CD4-positive, alpha-beta T cell (primary cell): ENCODE measurements at regions not wholly inside any gene's neighbourhood (a gene's known extent, or its start where the extent isn't known, plus 50 kb on each side); places are given as distances from the start of the nearest gene placed in this dataset.

ENCODE experiments used
- ATAC-seq: fragments of 200-7000 bp; cut with Tn5 transposase; one replicate; pipeline ENCODE4 v1.10.0; 2022; ENCODE audit warnings: mild to moderate bottlenecking; ENCODE audit not compliant: poor library complexity
- CTCF ChIA-PET: fragments of 350-600 bp; sonication (Branson Sonifier 250); formaldehyde crosslinking; loops from one replicate; lab custom pipeline; 2021; ENCODE audit warnings: antibody characterized with exemption, inconsistent platforms; lab: Charles Lee
- POLR2A ChIA-PET: fragments of 350-600 bp; sonication (Branson Sonifier 250); formaldehyde crosslinking; loops from one replicate; lab custom pipeline; 2021; ENCODE audit warnings: antibody characterized with exemption, inconsistent platforms; lab: Charles Lee
- DNase-seq, 14 experiments: peaks; one replicate each; pipeline ENCODE4 v3.0.0-alpha.2; 2013 to 2020; ENCODE audit warnings: mixed read lengths in 2 of 14
- H3K27ac ChIP-seq, 2 donors: one replicate each; pipeline versions ENCODE4 v1.5.1 to v1.7.0; 2013; ENCODE audit warnings: low read length in 2 of 2, low read depth in 1 of 2, mild to moderate bottlenecking in 1 of 2
- H3K27me3 ChIP-seq, 2 experiments: 1 replicate in 1 of 2; 2 replicates in 1 of 2; pipeline versions ENCODE4 v1.6.1 to v1.7.0; 2013; ENCODE audit warnings: low read length in 2 of 2, control low read depth in 1 of 2, mild to moderate bottlenecking in 1 of 2, moderate library complexity in 1 of 2; ENCODE audit not compliant: insufficient read depth in 2 of 2, control insufficient read depth in 1 of 2
- H3K36me3 ChIP-seq: one replicate; pipeline ENCODE4 v1.6.1; 2013; ENCODE audit warnings: low read length, control low read depth; ENCODE audit not compliant: insufficient read depth
- H3K4me1 ChIP-seq: one replicate; pipeline ENCODE4 v1.6.1; 2013; ENCODE audit warnings: low read length, control low read depth; ENCODE audit not compliant: insufficient read depth
- H3K4me3 ChIP-seq: one replicate; pipeline ENCODE4 v1.5.1; 2013; ENCODE audit warnings: mild to moderate bottlenecking, low read length, moderate library complexity
- H3K9me3 ChIP-seq, 2 experiments: 1 replicate in 1 of 2; 2 replicates in 1 of 2; pipeline versions ENCODE4 v1.6.1 to v1.7.0; 2013; ENCODE audit warnings: low read length in 2 of 2, mild to moderate bottlenecking in 2 of 2, control low read depth in 1 of 2, moderate library complexity in 1 of 2; ENCODE audit not compliant: control insufficient read depth in 1 of 2, insufficient read depth in 1 of 2
- H3K27ac Mint-ChIP-seq: one replicate; pipeline ENCODE4 v1.8.0; 2020; ENCODE audit warnings: mixed read lengths
- H3K27me3 Mint-ChIP-seq: one replicate; pipeline ENCODE4 v1.8.0; 2021; ENCODE audit warnings: mixed read lengths
- H3K36me3 Mint-ChIP-seq: one replicate; pipeline ENCODE4 v1.8.0; 2021; ENCODE audit warnings: low read depth, mixed read lengths
- H3K4me1 Mint-ChIP-seq: one replicate; pipeline ENCODE4 v1.8.0; 2021; ENCODE audit warnings: low read depth, mixed read lengths
- H3K4me3 Mint-ChIP-seq: one replicate; pipeline ENCODE4 v1.8.0; 2020; ENCODE audit warnings: mild to moderate bottlenecking, mixed read lengths
- H3K9me3 Mint-ChIP-seq: one replicate; pipeline ENCODE4 v1.8.0; 2020; ENCODE audit warnings: mixed read lengths
- CTCF ChIP-seq: fragments of 200-600 bp; IDR thresholded peaks from one replicate; pipeline ENCODE4 v1.8.0; 2022; ENCODE audit warnings: antibody characterized with exemption, mild to moderate bottlenecking
- intact Hi-C, 2 experiments: fragments of 100-400 bp; cut with DNase I in 1 of 2; cut with micrococcal nuclease in 1 of 2; formaldehyde crosslinking; loops; one replicate each; pipeline versions ENCODE4 v1.15.1 to v1.9.0; 2023 to 2025; cut with DNase I, micrococcal nuclease

- Histone ChIP-seq H3K36me3 (no peaks in the 10 kb centered on the region), H3K4me3 (no peak overlapping the region), H3K9me3 (peaks cover 0 to 3% of the 10 kb centered on the region in 2 experiments), H3K27me3 (no peaks in the 10 kb centered on the region), H3K27ac (no peak overlapping the region), H3K4me1 (no peaks in the 10 kb centered on the region)
- Mint-ChIP-seq H3K4me3 (no peak overlapping the region), H3K27ac (no peak overlapping the region), H3K4me1 (no peaks in the 10 kb centered on the region), H3K9me3 (no peaks in the 10 kb centered on the region), H3K27me3 (peaks cover 9% of the 10 kb centered on the region), H3K36me3 (no peaks in the 10 kb centered on the region)
- intact Hi-C loops: no loop called here
- TF ChIP-seq CTCF: no peak
- no peak for ATAC-seq
- POLR2A ChIA-PET: no interaction called here
- no peak for DNase-seq
- CTCF ChIA-PET: no interaction called here
Observed at GRCh38 chr16:16908077-16908476, 529.1 kb downstream of the NPIPA7 start.

- Mint-ChIP-seq H3K4me1 (no peaks in the 10 kb centered on the region), H3K4me3 (no peak overlapping the region), H3K27ac (no peak overlapping the region), H3K36me3 (no peaks in the 10 kb centered on the region), H3K27me3 (peaks cover 15% of the 10 kb centered on the region), H3K9me3 (no peaks in the 10 kb centered on the region)
- Histone ChIP-seq H3K9me3 (peaks cover 0 to 3% of the 10 kb centered on the region in 2 experiments), H3K36me3 (no peaks in the 10 kb centered on the region), H3K27me3 (no peaks in the 10 kb centered on the region), H3K4me3 (no peak overlapping the region), H3K27ac (no peak overlapping the region), H3K4me1 (no peaks in the 10 kb centered on the region)
- no peak for ATAC-seq
- intact Hi-C loops: no loop called here
- TF ChIP-seq CTCF: no peak
- POLR2A ChIA-PET: no interaction called here
- DNase-seq: no peak
- CTCF ChIA-PET: no interaction called here
Observed at GRCh38 chr16:16909126-16909525, 530.2 kb downstream of the NPIPA7 start.

GRCh38 chr16:16910666-16911065 lies 531.7 kb downstream of the NPIPA7 start:
- Histone ChIP-seq H3K27me3 (no peaks in the 10 kb centered on the region), H3K4me1 (no peaks in the 10 kb centered on the region), H3K9me3 (no peaks in the 10 kb centered on the region), H3K4me3 (no peak overlapping the region), H3K36me3 (no peaks in the 10 kb centered on the region), H3K27ac (no peak overlapping the region)
- CTCF ChIA-PET: no interaction called here
- intact Hi-C loops: no loop called here
- H3K4me1 Mint-ChIP-seq: no peaks in the 10 kb centered on the region
- TF ChIP-seq CTCF: no peak
- ATAC-seq (no peak), DNase-seq (no peak)
- peaks cover 21% of the 10 kb centered on the region for H3K27me3 Mint-ChIP-seq
- H3K27ac Mint-ChIP-seq: no peak overlapping the region
- no peaks in the 10 kb centered on the region for H3K9me3 Mint-ChIP-seq
- POLR2A ChIA-PET: no interaction called here
- no peak overlapping the region for H3K4me3 Mint-ChIP-seq
- H3K36me3 Mint-ChIP-seq: no peaks in the 10 kb centered on the region
